Chondrocyte (in vitro differentiated cells): ENCODE measurements at regions not wholly inside any gene's neighbourhood (a gene's known extent, or its start where the extent isn't known, plus 50 kb on each side); places are given as distances from the start of the nearest gene placed in this dataset.

Experiments
- DNase-seq: peaks from one replicate; pipeline ENCODE4 v3.0.0; 2021; ENCODE audit warnings: mixed read lengths, low spot score
- H3K27ac Mint-ChIP-seq: one replicate; pipeline ENCODE4 v1.8.0; 2021; ENCODE audit warnings: mild to moderate bottlenecking, moderate library complexity, mixed read lengths; ENCODE audit not compliant: unreplicated experiment
- H3K27me3 Mint-ChIP-seq: 2 replicates; pipeline ENCODE4 v1.8.0; 2021; ENCODE audit warnings: low read depth, mixed read lengths
- H3K36me3 Mint-ChIP-seq: 2 replicates; pipeline ENCODE4 v1.8.0; 2021; ENCODE audit warnings: low read depth, mixed read lengths
- H3K4me1 Mint-ChIP-seq: 2 replicates; pipeline ENCODE4 v1.8.0; 2021; ENCODE audit warnings: low read depth, mild to moderate bottlenecking, mixed read lengths
- H3K4me3 Mint-ChIP-seq: one replicate; pipeline ENCODE4 v1.8.0; 2021; ENCODE audit warnings: mild to moderate bottlenecking, moderate library complexity, mixed read lengths; ENCODE audit not compliant: unreplicated experiment
- H3K9me3 Mint-ChIP-seq: 2 replicates; pipeline ENCODE4 v1.8.0; 2021; ENCODE audit warnings: low read depth, mixed read lengths
- TF ChIP-seq, protein P1 (sequence below): fragments of 200-600 bp; sonication (generic); IDR thresholded peaks from 2 replicates; pipeline ENCODE4 v1.5.0; 2021; ENCODE audit warnings: antibody characterized with exemption, mild to moderate bottlenecking, moderate library complexity

DNA sequence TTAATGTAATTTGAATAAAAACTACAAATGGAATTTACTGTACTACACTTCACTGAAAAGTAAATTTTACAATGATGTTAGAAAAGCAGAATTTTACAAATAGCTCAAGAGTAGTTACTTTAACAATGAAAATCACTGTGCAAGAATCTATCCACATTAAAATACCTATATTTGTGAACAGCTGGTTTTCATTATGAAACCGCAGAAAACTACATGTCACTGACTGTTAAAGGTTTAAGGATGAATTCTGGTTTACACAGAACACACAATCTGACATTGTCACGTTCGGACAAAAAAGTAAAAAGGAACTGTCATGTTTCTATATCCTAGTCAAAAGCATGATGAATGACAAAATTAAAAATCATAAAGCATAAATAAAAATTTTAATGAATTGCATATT, 415.3 kb upstream of the PRKCQ start:
- TF ChIP-seq, protein P1, sequence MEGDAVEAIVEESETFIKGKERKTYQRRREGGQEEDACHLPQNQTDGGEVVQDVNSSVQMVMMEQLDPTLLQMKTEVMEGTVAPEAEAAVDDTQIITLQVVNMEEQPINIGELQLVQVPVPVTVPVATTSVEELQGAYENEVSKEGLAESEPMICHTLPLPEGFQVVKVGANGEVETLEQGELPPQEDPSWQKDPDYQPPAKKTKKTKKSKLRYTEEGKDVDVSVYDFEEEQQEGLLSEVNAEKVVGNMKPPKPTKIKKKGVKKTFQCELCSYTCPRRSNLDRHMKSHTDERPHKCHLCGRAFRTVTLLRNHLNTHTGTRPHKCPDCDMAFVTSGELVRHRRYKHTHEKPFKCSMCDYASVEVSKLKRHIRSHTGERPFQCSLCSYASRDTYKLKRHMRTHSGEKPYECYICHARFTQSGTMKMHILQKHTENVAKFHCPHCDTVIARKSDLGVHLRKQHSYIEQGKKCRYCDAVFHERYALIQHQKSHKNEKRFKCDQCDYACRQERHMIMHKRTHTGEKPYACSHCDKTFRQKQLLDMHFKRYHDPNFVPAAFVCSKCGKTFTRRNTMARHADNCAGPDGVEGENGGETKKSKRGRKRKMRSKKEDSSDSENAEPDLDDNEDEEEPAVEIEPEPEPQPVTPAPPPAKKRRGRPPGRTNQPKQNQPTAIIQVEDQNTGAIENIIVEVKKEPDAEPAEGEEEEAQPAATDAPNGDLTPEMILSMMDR, result no peak
- Mint-ChIP-seq H3K9me3 (no peaks in the 10 kb centered on the region), H3K27ac (no peak overlapping the region), H3K27me3 (no peaks in the 10 kb centered on the region), H3K4me3 (no peak overlapping the region), H3K4me1 (peaks cover 16% of the 10 kb centered on the region), H3K36me3 (no peaks in the 10 kb centered on the region)
- DNase-seq, result no peak

DNA sequence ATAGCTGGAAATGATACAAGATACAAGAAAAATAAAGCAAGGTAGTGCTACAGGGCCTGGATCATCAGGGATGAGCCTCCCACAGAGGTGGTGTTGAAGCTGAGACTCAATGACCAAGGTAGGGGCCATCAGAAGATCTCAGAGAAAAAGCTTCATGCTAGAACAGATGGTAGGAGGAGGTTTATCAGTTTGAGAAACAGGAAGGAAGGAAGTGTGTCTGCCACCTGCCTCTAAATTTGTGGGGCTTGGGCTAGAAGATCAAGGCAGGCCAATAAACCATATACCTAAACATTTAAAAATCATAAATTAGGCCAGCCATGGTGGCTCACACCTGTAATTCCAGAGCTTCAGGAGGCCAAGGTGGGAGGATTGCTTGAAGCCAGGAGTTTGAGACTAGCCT, 410.8 kb upstream of the PRKCQ start:
- Mint-ChIP-seq H3K27ac (no peak overlapping the region), H3K36me3 (no peaks in the 10 kb centered on the region), H3K27me3 (no peaks in the 10 kb centered on the region), H3K9me3 (no peaks in the 10 kb centered on the region), H3K4me1 (peaks cover 11% of the 10 kb centered on the region), H3K4me3 (no peak overlapping the region)
- DNase-seq, result no peak
- TF ChIP-seq, protein P1, result no peak

DNA sequence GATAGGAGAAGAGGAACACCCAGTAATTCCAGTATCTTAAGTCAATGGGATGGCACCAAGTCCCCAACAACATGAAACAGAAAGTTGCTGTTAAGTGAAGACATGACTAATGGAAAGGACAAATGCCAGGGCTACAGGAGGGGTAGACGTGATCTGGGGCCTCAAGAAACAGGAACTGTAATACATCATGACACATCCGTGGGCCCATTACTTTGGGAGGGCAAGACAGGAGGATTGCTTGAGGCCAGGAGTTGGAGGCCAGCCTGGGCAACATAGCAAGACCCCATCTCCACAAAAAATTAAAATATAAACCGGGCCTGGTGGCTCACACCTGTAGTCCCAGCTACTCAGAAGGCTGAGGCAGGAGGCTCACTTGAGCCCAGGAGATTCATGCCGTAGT, 408.6 kb upstream of the PRKCQ start:
- Mint-ChIP-seq H3K36me3 (no peaks in the 10 kb centered on the region), H3K4me3 (no peak overlapping the region), H3K4me1 (peaks cover 2% of the 10 kb centered on the region), H3K27me3 (no peaks in the 10 kb centered on the region), H3K9me3 (no peaks in the 10 kb centered on the region), H3K27ac (no peak overlapping the region)
- DNase-seq, result no peak
- TF ChIP-seq, protein P1, result no peak

DNA sequence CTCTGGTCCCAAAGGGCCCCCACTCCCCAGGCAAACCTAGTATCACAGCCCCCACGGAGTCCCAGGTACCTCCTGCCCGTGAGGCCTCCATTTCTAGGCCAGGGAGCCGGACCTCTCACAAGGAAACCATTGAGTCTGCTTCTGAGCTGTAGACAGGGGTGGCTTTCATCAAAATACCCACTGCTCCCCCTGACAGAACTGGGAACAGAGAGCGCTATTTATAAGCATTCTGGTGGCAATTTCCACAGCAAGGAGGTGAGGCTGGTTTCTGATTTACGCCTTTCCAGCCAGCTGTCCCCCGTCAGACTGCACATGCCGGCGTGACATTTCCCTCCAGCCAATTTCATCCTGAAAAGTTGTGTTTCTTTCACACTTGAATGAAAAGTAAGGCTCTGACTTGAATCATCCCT, 407.5 kb upstream of the PRKCQ start:
- TF ChIP-seq, protein P1, result no peak
- no peak overlapping the region for H3K4me3 Mint-ChIP-seq
- H3K9me3 Mint-ChIP-seq, result no peaks in the 10 kb centered on the region
- no peak for DNase-seq
- no peaks in the 10 kb centered on the region for H3K36me3 Mint-ChIP-seq
- peaks cover 2% of the 10 kb centered on the region for H3K4me1 Mint-ChIP-seq
- no peaks in the 10 kb centered on the region for H3K27me3 Mint-ChIP-seq
- no peak overlapping the region for H3K27ac Mint-ChIP-seq

DNA sequence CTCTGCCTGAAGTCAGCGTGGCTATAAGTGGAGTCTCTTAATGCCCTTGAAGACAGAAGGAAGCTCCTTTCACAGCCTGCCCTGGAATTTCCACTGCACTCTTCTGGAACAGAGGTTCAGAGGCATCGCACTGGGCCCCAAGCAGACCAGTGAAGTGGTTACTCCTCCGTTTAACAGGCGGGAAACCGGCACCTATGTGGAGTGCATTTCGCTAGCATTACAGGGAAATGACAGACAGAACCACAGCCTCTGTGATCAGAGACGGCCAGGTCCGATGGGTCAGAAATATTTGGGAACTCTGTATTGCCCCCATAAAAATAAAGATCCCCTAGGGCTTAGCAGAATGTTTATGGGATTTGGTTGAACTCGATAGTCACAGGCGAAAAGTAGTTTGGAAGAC, 406.9 kb upstream of the PRKCQ start:
- DNase-seq, result no peak
- Mint-ChIP-seq H3K4me1 (peaks cover 2% of the 10 kb centered on the region), H3K9me3 (no peaks in the 10 kb centered on the region), H3K36me3 (no peaks in the 10 kb centered on the region), H3K27me3 (no peaks in the 10 kb centered on the region), H3K4me3 (no peak overlapping the region), H3K27ac (no peak overlapping the region)
- TF ChIP-seq, protein P1, result no peak
